ENCODE measurements at regions not wholly inside any gene's neighbourhood (a gene's known extent, or its start where the extent isn't known, plus 50 kb on each side); places are given as distances from the start of the nearest gene placed in this dataset.
"Not testable (repeated sequence)": the region's sequence is repeated elsewhere in the genome, so short reads cannot be mapped to it uniquely, and the experiment has no call there.

DNA sequence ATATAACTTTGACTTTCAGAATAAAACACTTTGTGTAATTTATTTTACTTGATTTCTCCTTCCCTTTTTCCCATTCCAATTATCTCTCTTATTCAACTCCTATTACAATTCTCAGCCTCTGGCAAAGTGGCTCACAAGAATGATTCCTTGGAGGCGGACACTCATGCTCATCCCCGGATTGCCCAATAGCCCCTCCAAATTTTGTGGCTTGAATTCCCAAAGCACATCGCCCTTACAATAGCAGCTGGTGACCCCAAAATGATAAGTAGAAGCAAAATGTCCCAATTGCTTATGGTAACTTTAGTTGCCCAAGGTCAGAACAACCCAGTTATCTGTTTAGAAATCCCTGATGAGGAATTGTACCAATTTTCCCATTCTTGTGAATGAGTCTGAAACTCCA lies 1523.5 kb upstream of the PRR20A start:
- no peaks in the 10 kb centered on the region for H3K36me3 Mint-ChIP-seq (ENCODE audit: low read depth)
- no peaks in the 10 kb centered on the region for H3K27me3 Mint-ChIP-seq
- no peak overlapping the region for H3K27ac Mint-ChIP-seq
- H3K4me3 Mint-ChIP-seq = no peak overlapping the region
- ATAC-seq (replicated peaks) = no peak
- H3K9me3 Mint-ChIP-seq = peaks cover 3% of the 10 kb centered on the region
- H3K4me1 Mint-ChIP-seq = no peaks in the 10 kb centered on the region

DNA sequence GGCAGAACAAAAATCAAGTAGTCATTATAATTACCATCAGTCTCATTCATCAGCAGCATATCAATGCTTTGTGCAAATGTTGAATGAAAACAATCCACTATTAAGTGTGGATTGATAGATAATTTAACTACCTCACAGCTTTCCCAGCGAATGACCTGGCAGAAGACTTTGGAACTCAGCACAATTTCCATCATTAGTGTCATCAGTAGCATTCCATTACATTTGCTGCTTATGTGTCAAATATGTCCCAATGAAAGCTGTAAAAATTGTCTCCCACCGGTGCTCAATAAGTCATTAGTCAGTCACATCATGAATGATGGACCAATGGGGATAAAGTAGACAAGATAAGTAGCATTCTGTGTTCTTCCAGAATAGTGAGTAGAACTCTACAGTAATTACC lies 1513.5 kb upstream of the PRR20A start:
- no peaks in the 10 kb centered on the region for H3K36me3 Mint-ChIP-seq (ENCODE audit: low read depth)
- no peaks in the 10 kb centered on the region for H3K4me1 Mint-ChIP-seq
- no peaks in the 10 kb centered on the region for H3K27me3 Mint-ChIP-seq
- ATAC-seq (replicated peaks) = no peak
- H3K27ac Mint-ChIP-seq = no peak overlapping the region
- H3K9me3 Mint-ChIP-seq = peaks cover 8% of the 10 kb centered on the region
- H3K4me3 Mint-ChIP-seq = no peak overlapping the region

DNA sequence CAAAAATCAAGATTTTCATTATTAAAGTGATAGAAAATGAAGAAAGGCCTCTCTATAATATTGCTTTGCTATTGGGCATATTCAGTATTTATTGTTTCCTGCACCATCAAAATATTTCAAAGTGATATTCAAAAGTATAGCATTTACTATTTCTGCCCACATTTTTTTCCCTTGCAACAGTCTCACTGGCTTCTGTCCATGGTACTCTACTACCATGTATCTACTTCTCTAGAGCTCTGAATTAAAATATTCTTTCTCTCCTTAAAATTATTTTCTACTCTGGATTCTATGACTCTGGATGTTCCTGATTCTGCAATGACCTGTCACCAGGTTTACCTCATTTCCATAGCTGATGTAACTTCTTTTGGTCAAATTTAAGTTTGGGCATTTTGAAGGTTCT lies 1508.3 kb upstream of the PRR20A start:
- Mint-ChIP-seq H3K9me3 (peaks cover 23% of the 10 kb centered on the region), H3K36me3 (ENCODE audit: low read depth) (no peaks in the 10 kb centered on the region), H3K4me3 (no peak overlapping the region), H3K4me1 (no peaks in the 10 kb centered on the region), H3K27me3 (no peaks in the 10 kb centered on the region), H3K27ac (no peak overlapping the region)
- no peak for ATAC-seq (replicated peaks)

DNA sequence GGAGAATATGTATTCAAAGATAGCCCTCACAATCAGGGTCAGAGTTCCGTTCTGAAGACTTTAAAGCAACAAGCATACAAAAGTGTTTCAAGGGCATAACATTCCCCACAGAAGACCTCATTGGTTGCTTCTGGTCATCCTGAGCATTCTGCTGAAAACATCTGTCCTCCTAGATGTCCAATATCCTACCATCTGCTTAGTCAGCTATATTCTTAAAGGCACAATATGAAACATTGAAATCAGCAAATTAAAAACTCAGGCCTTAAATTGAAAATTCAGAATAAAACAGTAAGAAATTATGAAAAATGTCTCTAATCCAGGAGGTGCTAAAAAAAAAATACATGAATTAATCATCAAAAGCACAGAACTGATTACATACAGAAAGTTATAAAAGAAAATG lies 1491.2 kb upstream of the PRR20A start:
- peaks cover 6% of the 10 kb centered on the region for H3K9me3 Mint-ChIP-seq
- no peaks in the 10 kb centered on the region for H3K27me3 Mint-ChIP-seq
- H3K4me3 Mint-ChIP-seq = no peak overlapping the region
- ATAC-seq (replicated peaks) = no peak
- H3K27ac Mint-ChIP-seq = no peak overlapping the region
- H3K4me1 Mint-ChIP-seq = no peaks in the 10 kb centered on the region
- H3K36me3 Mint-ChIP-seq (ENCODE audit: low read depth) = no peaks in the 10 kb centered on the region

DNA sequence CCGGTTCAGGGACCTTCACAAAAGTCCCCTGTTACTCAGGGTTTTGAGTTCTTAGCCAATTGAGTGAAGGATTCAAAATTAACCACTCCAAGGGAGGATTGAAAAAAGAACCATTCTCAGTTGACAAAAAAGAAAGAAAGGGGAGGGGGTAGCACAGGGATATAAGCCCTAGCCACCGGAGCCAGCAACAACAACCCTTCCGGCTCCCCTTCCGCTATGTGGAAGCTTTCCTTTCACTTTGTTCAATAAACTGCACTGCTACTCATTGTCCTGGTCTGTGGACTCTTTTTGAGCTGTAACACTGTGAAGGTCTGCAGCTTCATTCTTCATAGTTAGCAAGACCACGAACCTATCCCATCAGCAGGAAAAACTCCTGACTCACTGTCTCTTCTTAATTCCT lies 1488.1 kb upstream of the PRR20A start:
- Mint-ChIP-seq H3K27ac (no peak overlapping the region), H3K4me1 (no peaks in the 10 kb centered on the region), H3K27me3 (no peaks in the 10 kb centered on the region), H3K4me3 (no peak overlapping the region), H3K36me3 (ENCODE audit: low read depth) (no peaks in the 10 kb centered on the region), H3K9me3 (peaks cover 11% of the 10 kb centered on the region)
- ATAC-seq (replicated peaks) = no peak

DNA sequence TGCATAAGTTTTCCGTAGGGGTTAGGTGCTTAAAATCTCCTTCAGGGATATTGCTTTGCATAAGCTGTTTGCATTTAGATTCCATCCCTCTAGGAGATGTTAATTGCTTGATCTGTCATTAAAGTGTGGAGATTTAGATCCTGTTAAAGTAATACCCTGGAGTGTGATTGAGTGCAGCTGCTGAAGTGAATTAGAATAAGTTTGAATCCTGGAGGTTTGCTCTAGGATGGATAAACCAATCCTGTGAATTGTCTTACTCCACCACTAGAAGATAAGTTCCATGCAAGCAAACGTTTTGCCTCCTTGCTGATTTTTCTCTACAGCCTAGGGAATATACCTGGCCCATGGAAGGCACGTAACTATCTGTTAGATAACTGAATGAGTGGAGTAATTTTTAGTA lies 1487.2 kb upstream of the PRR20A start:
- H3K36me3 Mint-ChIP-seq (ENCODE audit: low read depth) = no peaks in the 10 kb centered on the region
- no peaks in the 10 kb centered on the region for H3K4me1 Mint-ChIP-seq
- H3K4me3 Mint-ChIP-seq = no peak overlapping the region
- no peaks in the 10 kb centered on the region for H3K27me3 Mint-ChIP-seq
- no peak overlapping the region for H3K27ac Mint-ChIP-seq
- peaks cover 13% of the 10 kb centered on the region for H3K9me3 Mint-ChIP-seq
- no peak for ATAC-seq (replicated peaks)

DNA sequence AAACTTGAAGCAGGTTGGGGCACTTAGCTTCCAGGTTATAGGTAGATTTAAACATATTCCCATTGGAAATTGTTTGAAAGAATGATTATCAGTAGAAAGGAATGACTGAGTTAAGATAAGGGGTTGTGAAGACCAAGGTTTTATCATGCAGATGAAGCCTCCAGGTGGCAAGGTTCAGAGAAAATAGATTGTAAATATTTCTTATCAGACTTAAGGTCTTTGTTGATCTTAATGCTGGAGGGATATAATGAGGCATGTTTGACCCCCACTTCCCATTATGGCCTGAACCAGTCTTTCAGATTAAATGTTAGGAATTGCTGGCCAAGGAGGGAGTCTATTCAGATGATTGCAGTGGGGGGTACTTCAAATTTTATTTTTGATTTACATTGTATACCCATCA lies 1486.5 kb upstream of the PRR20A start:
- H3K27me3 Mint-ChIP-seq = no peaks in the 10 kb centered on the region
- H3K27ac Mint-ChIP-seq = no peak overlapping the region
- no peak overlapping the region for H3K4me3 Mint-ChIP-seq
- ATAC-seq (replicated peaks) = no peak
- no peaks in the 10 kb centered on the region for H3K4me1 Mint-ChIP-seq
- no peaks in the 10 kb centered on the region for H3K36me3 Mint-ChIP-seq (ENCODE audit: low read depth)
- H3K9me3 Mint-ChIP-seq = peaks cover 13% of the 10 kb centered on the region

DNA sequence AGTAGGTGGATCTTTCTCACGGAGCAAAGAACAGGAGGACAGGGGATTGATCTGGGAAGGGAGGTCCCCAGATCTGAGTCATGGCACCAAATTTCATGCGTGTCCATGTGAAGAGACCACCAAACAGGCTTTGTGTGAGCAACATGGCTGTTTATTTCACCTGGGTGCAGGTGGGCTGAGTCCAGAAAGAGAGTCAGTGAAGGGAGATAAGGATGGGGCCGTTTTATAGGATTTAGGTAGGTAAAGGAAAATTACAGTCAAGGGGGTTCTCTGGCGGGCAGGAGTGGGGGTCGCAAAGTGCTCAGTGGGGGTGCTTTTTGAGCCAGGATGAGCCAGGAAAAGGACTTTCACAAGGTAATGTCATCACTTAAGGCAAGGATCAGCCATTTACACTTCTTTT lies 1480.5 kb upstream of the PRR20A start:
- peaks cover 23% of the 10 kb centered on the region for H3K9me3 Mint-ChIP-seq
- not testable (repeated sequence) for H3K36me3 Mint-ChIP-seq (ENCODE audit: low read depth); H3K27ac Mint-ChIP-seq; H3K27me3 Mint-ChIP-seq; ATAC-seq (replicated peaks); H3K4me3 Mint-ChIP-seq; H3K4me1 Mint-ChIP-seq

DNA sequence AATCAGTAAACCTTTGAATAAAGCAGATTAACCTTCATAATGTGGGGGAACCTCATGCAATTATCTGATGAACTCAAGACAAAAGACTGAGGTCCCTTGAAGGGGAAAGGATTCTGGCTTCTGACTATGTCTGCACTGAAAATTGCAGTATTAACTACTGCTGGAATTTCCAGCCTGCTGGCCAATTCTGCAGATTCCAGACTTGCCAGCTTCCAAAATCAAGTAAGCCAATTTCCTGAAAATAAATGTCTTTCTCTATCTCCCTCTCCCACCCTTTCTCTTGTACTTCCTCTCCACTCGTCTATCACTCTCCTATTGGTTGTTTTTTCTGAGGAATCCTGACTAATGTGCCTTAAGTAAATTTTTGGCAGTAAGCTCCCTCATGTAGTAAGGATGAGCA lies 1479.9 kb upstream of the PRR20A start:
- Mint-ChIP-seq H3K4me3 (no peak overlapping the region), H3K27ac (no peak overlapping the region), H3K36me3 (ENCODE audit: low read depth) (no peaks in the 10 kb centered on the region), H3K27me3 (no peaks in the 10 kb centered on the region), H3K9me3 (peaks cover 25% of the 10 kb centered on the region), H3K4me1 (no peaks in the 10 kb centered on the region)
- no peak for ATAC-seq (replicated peaks)

DNA sequence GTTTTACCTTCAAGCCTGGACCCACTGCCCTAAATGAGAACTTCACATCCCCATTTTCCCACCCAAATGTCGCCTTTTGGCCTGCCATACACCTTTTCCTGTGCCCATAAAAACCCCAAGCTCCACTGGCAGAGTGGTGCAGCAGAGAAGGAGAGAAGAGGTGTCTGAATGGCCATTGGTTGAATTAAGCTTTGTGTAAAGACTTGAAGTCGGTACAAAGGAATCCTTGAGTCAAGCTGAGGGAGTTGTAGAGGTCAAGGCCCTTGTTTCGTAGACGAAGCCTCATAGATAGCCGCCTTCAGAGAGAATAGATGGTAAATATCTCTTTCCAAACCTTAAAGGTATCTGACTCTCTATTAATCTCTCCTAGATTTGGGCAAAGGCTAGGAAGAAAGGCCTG lies 1479.2 kb upstream of the PRR20A start:
- Mint-ChIP-seq H3K4me1 (no peaks in the 10 kb centered on the region), H3K4me3 (no peak overlapping the region), H3K27ac (no peak overlapping the region), H3K36me3 (ENCODE audit: low read depth) (no peaks in the 10 kb centered on the region), H3K27me3 (no peaks in the 10 kb centered on the region), H3K9me3 (peaks cover 27% of the 10 kb centered on the region)
- ATAC-seq (replicated peaks) = no peak

DNA sequence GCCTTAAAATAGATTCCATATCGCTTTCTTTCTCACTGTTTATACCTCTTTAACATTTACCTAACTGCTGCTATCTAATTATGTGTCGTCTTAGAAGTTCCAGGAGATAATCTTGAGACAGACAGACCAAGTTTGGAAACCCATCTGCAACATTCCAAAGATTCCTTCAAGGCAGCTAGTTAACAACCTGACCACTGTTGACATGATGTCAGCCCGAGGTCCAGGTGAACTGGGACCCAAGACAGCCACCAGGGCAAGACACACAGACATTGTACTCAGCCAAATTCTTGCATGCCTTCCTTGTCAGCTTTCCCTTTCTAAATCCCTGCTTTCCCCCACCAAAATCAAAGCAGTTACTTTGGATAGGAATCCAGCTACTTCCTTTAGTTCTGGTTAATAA lies 1476.5 kb upstream of the PRR20A start:
- no peak overlapping the region for H3K27ac Mint-ChIP-seq
- no peaks in the 10 kb centered on the region for H3K27me3 Mint-ChIP-seq
- H3K4me1 Mint-ChIP-seq = no peaks in the 10 kb centered on the region
- peaks cover 17% of the 10 kb centered on the region for H3K9me3 Mint-ChIP-seq
- no peaks in the 10 kb centered on the region for H3K36me3 Mint-ChIP-seq (ENCODE audit: low read depth)
- no peak overlapping the region for H3K4me3 Mint-ChIP-seq
- ATAC-seq (replicated peaks) = no peak

DNA sequence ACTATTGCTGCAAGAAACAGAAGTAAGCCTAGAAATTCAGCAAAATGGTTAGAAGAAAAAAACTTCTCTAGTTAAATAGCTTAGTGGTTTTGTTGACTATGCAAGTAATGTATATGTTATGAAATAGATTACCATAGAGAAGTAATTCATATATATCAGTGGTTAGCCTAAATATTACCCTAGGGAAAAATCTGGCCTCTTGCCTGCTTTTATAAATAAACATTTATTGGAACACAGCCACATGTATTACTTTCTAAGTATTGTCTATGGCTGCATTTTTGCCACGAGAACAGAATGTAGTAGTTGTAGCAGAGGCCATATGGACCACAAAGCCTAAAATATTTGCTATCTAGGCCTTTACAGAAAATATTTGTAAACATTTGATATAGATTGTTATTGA lies 1471.7 kb upstream of the PRR20A start:
- H3K9me3 Mint-ChIP-seq = peaks cover 8% of the 10 kb centered on the region
- no peaks in the 10 kb centered on the region for H3K27me3 Mint-ChIP-seq
- no peak overlapping the region for H3K4me3 Mint-ChIP-seq
- H3K27ac Mint-ChIP-seq = no peak overlapping the region
- no peak for ATAC-seq (replicated peaks)
- no peaks in the 10 kb centered on the region for H3K36me3 Mint-ChIP-seq (ENCODE audit: low read depth)
- no peaks in the 10 kb centered on the region for H3K4me1 Mint-ChIP-seq

DNA sequence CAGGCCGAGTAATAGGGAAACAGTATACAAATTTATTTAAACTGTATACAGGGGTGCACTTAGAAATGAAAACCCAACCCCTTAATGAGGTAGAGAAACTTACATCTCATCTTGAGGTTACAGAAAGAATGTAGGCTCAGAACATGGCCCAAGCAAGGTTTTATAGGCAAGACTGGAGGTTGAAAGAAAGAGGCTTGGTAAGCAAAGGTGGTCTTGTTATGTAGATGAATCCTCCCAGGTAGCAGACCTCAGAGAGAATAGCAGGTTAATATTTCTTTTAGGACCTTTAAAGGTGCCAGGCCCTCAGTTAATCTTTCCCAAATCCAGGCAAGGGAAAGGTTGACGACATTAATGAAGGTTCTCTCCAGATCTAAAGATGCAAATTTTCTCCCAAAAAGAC lies 1466.8 kb upstream of the PRR20A start:
- Mint-ChIP-seq H3K9me3 (peaks cover 15% of the 10 kb centered on the region), H3K36me3 (ENCODE audit: low read depth) (no peaks in the 10 kb centered on the region), H3K4me1 (no peaks in the 10 kb centered on the region), H3K27me3 (no peaks in the 10 kb centered on the region), H3K4me3 (no peak overlapping the region), H3K27ac (no peak overlapping the region)
- no peak for ATAC-seq (replicated peaks)

DNA sequence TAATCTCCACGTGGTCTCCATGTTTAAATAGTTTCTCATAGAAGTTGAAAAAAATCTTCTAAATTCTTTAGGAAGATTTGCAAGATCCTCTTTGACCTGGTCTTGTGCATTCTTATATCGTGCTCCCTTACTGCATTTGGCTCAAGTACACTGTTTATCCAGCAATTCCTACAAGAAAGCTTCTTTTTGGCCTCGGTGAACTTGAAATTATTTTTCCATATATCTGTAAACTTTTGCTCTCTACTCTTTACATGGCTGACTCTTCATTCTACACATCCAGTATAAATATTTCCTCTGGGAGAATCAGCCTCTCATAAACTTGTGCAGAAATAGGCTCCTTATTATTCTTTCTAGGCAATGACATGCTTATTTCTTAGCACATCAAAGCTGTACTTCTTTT lies 1457.9 kb upstream of the PRR20A start:
- Mint-ChIP-seq H3K36me3 (ENCODE audit: low read depth) (no peaks in the 10 kb centered on the region), H3K27ac (no peak overlapping the region)

DNA sequence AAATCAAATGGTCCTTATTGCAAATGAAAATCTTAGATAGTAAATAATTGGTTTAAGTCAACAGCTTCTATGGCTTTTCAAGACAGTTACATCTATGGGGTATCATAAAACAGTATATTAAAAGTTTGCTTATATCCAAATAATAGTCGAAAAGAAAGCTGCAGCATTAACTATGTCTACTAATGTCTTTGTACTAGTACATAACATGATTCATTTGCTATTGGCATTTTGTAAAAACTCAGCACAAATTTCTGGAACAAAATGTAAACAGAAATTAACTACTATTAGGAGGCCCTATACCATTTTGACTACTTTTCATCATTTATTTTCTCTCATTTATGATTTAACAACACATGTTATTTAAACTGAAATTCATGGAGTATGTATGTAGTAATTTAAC lies 1435.2 kb upstream of the PRR20A start:
- H3K9me3 Mint-ChIP-seq = peaks cover 4% of the 10 kb centered on the region
- no peak for ATAC-seq (replicated peaks)
- H3K4me1 Mint-ChIP-seq = no peaks in the 10 kb centered on the region
- H3K27ac Mint-ChIP-seq = no peak overlapping the region
- H3K4me3 Mint-ChIP-seq = no peak overlapping the region
- H3K27me3 Mint-ChIP-seq = no peaks in the 10 kb centered on the region
- H3K36me3 Mint-ChIP-seq (ENCODE audit: low read depth) = no peaks in the 10 kb centered on the region

More for the DNA sequence above, 1457.9 kb upstream of the PRR20A start:
- H3K4me3 Mint-ChIP-seq = no peak overlapping the region
- no peaks in the 10 kb centered on the region for H3K27me3 Mint-ChIP-seq
- H3K9me3 Mint-ChIP-seq = peaks cover 15% of the 10 kb centered on the region
- H3K4me1 Mint-ChIP-seq = no peaks in the 10 kb centered on the region
- ATAC-seq (replicated peaks) = no peak

DNA sequence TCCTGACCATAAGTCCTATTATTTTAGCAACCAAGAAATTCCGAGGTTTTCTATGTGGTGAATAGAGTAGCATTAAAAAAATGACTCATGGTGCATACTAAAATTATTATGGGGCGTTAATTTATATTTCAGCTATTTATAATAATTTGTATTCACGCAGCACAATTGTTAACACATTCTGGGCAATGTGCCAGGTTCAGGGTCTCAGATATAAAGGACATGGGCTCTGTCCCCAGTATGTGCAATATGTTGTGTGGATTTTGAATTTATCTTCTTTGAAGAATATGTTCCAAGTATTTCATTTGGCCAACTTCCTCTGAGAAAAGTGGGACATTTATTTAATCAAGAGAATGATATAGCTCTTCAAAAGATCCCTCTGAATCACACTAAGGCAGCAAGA lies 1434.7 kb upstream of the PRR20A start:
- H3K36me3 Mint-ChIP-seq (ENCODE audit: low read depth) = no peaks in the 10 kb centered on the region
- H3K27me3 Mint-ChIP-seq = no peaks in the 10 kb centered on the region
- ATAC-seq (replicated peaks) = no peak
- H3K4me1 Mint-ChIP-seq = no peaks in the 10 kb centered on the region
- no peak overlapping the region for H3K4me3 Mint-ChIP-seq
- H3K27ac Mint-ChIP-seq = no peak overlapping the region
- H3K9me3 Mint-ChIP-seq = peaks cover 4% of the 10 kb centered on the region

All from activated T-helper 17 cell treated with anti-CD3 and anti-CD28 coated beads, Interleukin-2, amount 50 U/mL, for 72 hours (primary cell).